ENCODE measurements at regions not wholly inside any gene's neighbourhood (a gene's known extent, or its start where the extent isn't known, plus 50 kb on each side); places are given as distances from the start of the nearest gene placed in this dataset.

DNA sequence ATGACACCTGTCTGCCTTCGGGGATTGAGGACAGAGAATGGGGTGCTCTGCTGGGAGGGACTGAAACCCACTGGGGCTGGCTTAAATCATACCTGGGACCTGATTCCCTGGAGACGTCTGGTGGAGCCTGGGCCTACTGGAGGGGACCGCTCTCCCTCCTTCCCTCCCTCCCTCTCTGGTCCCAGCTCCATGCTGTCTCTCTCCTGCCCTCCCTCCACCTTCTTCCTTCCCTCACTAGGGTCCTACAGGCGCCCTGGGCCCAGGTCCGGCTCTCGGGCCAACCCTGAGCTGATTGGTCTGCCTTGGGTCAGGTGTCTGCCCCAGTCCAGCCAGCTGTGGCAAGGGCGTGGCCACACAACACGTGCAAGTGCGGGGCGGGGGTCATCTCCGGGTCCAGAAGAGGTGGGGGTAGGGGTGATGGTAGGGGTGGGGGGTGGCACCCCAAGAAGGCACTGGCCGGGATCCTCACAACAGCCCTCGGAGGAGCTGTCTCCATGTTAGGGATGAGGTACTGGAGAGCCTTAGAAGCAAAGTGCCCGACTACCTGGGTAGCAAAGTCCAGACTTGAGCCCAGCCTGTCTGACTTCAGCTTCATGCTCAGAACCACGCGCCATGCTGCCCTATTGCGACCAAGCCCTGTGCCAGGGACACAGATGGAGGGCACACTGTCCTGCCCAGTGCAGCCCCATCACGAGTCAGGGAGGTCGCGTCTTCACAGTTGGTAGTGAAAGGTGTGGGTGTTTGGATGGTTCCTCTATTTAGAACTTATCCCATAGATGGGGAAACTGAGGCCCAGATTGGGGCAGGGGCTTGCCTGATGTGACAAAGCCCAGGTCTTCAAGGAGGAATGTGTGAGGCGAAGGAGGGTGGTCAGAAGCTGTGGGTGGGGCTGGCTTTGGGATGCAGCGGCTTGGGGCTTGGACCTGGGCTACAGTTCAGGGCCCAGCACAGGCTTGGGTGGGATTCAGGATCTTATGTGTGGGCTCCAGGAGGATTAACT lies 574.1 kb downstream of the PTPRU start:
- TF ChIP-seq, protein P1, sequence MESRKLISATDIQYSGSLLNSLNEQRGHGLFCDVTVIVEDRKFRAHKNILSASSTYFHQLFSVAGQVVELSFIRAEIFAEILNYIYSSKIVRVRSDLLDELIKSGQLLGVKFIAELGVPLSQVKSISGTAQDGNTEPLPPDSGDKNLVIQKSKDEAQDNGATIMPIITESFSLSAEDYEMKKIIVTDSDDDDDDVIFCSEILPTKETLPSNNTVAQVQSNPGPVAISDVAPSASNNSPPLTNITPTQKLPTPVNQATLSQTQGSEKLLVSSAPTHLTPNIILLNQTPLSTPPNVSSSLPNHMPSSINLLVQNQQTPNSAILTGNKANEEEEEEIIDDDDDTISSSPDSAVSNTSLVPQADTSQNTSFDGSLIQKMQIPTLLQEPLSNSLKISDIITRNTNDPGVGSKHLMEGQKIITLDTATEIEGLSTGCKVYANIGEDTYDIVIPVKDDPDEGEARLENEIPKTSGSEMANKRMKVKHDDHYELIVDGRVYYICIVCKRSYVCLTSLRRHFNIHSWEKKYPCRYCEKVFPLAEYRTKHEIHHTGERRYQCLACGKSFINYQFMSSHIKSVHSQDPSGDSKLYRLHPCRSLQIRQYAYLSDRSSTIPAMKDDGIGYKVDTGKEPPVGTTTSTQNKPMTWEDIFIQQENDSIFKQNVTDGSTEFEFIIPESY (IDR thresholded peaks at IDR 0.05), result no peak
- TF ChIP-seq TAF1 (conservative IDR thresholded peaks at IDR 0.05) (no peak), FOXA1 (IDR thresholded peaks at IDR 0.05) (no peak), HNF4A (conservative IDR thresholded peaks at IDR 0.05) (no peak), YY1 (IDR thresholded peaks at IDR 0.05) (no peak), SP1 (IDR thresholded peaks at IDR 0.05) (no peak), EGR1 (IDR thresholded peaks at IDR 0.05; ENCODE audit: low read depth in 2 of 2) (no peak)
- TF ChIP-seq, protein P2, sequence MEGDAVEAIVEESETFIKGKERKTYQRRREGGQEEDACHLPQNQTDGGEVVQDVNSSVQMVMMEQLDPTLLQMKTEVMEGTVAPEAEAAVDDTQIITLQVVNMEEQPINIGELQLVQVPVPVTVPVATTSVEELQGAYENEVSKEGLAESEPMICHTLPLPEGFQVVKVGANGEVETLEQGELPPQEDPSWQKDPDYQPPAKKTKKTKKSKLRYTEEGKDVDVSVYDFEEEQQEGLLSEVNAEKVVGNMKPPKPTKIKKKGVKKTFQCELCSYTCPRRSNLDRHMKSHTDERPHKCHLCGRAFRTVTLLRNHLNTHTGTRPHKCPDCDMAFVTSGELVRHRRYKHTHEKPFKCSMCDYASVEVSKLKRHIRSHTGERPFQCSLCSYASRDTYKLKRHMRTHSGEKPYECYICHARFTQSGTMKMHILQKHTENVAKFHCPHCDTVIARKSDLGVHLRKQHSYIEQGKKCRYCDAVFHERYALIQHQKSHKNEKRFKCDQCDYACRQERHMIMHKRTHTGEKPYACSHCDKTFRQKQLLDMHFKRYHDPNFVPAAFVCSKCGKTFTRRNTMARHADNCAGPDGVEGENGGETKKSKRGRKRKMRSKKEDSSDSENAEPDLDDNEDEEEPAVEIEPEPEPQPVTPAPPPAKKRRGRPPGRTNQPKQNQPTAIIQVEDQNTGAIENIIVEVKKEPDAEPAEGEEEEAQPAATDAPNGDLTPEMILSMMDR (IDR thresholded peaks at IDR 0.05; ENCODE audit: low read depth, low read length, missing input control), result no peak
- TF ChIP-seq, protein P3, sequence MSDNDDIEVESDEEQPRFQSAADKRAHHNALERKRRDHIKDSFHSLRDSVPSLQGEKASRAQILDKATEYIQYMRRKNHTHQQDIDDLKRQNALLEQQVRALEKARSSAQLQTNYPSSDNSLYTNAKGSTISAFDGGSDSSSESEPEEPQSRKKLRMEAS (IDR thresholded peaks at IDR 0.05), result no peak
- TF ChIP-seq, protein P4, sequence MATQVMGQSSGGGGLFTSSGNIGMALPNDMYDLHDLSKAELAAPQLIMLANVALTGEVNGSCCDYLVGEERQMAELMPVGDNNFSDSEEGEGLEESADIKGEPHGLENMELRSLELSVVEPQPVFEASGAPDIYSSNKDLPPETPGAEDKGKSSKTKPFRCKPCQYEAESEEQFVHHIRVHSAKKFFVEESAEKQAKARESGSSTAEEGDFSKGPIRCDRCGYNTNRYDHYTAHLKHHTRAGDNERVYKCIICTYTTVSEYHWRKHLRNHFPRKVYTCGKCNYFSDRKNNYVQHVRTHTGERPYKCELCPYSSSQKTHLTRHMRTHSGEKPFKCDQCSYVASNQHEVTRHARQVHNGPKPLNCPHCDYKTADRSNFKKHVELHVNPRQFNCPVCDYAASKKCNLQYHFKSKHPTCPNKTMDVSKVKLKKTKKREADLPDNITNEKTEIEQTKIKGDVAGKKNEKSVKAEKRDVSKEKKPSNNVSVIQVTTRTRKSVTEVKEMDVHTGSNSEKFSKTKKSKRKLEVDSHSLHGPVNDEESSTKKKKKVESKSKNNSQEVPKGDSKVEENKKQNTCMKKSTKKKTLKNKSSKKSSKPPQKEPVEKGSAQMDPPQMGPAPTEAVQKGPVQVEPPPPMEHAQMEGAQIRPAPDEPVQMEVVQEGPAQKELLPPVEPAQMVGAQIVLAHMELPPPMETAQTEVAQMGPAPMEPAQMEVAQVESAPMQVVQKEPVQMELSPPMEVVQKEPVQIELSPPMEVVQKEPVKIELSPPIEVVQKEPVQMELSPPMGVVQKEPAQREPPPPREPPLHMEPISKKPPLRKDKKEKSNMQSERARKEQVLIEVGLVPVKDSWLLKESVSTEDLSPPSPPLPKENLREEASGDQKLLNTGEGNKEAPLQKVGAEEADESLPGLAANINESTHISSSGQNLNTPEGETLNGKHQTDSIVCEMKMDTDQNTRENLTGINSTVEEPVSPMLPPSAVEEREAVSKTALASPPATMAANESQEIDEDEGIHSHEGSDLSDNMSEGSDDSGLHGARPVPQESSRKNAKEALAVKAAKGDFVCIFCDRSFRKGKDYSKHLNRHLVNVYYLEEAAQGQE (IDR thresholded peaks at IDR 0.05), result no peak
